Right atrium auricular region (tissue), 2 donors: ENCODE measurements at regions not wholly inside any gene's neighbourhood (a gene's known extent, or its start where the extent isn't known, plus 50 kb on each side); places are given as distances from the start of the nearest gene placed in this dataset.
"Not testable (repeated sequence)": the region's sequence is repeated elsewhere in the genome, so short reads cannot be mapped to it uniquely, and the experiment has no call there.

Experiments
- DNase-seq: peaks from one replicate; pipeline ENCODE4 v3.0.0-alpha.2; 2019; ENCODE audit warnings: low spot score
- H3K27ac ChIP-seq, 2 donors: fragments of 200-600 bp; sonication (generic); 1 replicate in 1 of 2; 2 replicates in 1 of 2; pipeline ENCODE4 v1.5.1; 2016 to 2019
- H3K27me3 ChIP-seq, 2 donors: fragments of 200-600 bp; sonication (generic); one replicate each; pipeline versions ENCODE4 v1.5.1 to v1.6.0; 2017 to 2019
- H3K36me3 ChIP-seq: fragments of 200-600 bp; sonication (generic); one replicate; pipeline ENCODE4 v1.5.1; 2016
- H3K4me1 ChIP-seq, 2 donors: fragments of 200-600 bp; sonication (generic); one replicate each; pipeline versions ENCODE4 v1.5.1 to v1.6.0; 2017 to 2019
- H3K4me3 ChIP-seq, 2 donors: fragments of 200-600 bp; sonication (generic); 1 replicate in 1 of 2; 2 replicates in 1 of 2; pipeline ENCODE4 v1.5.1; 2017 to 2019; ENCODE audit warnings: mild to moderate bottlenecking in 1 of 2, moderate library complexity in 1 of 2
- H3K9me3 ChIP-seq, 2 donors: fragments of 200-600 bp; sonication (generic); one replicate each; pipeline ENCODE4 v1.5.1; 2019
- TF ChIP-seq, protein P1 (sequence below), 2 donors: fragments of 200-600 bp; sonication (generic); IDR thresholded peaks; one replicate each; pipeline ENCODE4 v1.5.1; 2019; ENCODE audit warnings: antibody characterized with exemption in 2 of 2

DNA sequence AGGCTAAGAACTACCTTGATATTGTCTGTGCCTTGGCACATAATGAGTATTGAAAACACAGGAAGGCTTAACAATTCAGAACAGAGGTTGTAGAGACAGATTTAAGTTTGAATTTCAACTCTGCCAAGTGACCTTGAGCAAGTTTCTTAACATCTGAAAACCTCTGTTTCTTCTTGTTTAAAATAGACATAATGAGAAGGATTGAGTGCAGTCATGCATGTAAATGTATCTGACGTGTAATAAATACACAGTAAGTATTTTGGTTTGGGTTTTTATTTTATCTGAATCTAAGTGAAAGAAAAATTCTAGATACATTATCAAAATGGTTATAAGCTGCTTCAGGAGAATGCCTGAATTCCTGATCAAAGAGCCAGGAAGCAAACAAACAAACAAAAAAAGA is 111.9 kb downstream of the ANXA5 start:
- Histone ChIP-seq H3K4me1 (no peaks in the 10 kb centered on the region), H3K27me3 (no peaks in the 10 kb centered on the region), H3K27ac (no peak overlapping the region), H3K4me3 (no peak overlapping the region), H3K9me3 (no peaks in the 10 kb centered on the region), H3K36me3 (no peaks in the 10 kb centered on the region)
- TF ChIP-seq, protein P1, sequence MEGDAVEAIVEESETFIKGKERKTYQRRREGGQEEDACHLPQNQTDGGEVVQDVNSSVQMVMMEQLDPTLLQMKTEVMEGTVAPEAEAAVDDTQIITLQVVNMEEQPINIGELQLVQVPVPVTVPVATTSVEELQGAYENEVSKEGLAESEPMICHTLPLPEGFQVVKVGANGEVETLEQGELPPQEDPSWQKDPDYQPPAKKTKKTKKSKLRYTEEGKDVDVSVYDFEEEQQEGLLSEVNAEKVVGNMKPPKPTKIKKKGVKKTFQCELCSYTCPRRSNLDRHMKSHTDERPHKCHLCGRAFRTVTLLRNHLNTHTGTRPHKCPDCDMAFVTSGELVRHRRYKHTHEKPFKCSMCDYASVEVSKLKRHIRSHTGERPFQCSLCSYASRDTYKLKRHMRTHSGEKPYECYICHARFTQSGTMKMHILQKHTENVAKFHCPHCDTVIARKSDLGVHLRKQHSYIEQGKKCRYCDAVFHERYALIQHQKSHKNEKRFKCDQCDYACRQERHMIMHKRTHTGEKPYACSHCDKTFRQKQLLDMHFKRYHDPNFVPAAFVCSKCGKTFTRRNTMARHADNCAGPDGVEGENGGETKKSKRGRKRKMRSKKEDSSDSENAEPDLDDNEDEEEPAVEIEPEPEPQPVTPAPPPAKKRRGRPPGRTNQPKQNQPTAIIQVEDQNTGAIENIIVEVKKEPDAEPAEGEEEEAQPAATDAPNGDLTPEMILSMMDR (IDR thresholded peaks at IDR 0.05), result no peak
- no peak for DNase-seq

DNA sequence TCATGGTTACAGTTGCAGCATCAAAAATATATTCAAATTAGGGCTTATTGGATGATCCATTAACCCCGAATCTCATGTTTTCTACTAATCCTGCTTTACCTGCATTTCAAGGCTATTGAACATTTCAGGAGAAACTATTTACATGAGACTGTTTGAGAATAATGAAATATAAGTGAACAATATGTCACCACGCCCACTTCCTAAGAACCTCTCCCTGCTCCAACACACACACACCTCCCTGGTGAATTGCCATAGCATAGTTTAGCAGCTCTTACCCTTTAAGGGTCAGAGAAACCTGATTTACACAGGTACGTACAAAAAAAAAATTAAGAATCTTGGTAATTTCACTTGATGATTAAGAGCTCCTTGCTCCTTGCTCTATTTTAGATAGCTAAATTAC is 113.4 kb downstream of the ANXA5 start:
- TF ChIP-seq, protein P1 (IDR thresholded peaks at IDR 0.05), result no peak
- H3K9me3 ChIP-seq, result no peaks in the 10 kb centered on the region
- no peaks in the 10 kb centered on the region for H3K36me3 ChIP-seq
- DNase-seq, result no peak
- H3K27me3 ChIP-seq, result no peaks in the 10 kb centered on the region
- H3K4me1 ChIP-seq, result no peaks in the 10 kb centered on the region
- H3K27ac ChIP-seq, result no peak overlapping the region
- no peak overlapping the region for H3K4me3 ChIP-seq

DNA sequence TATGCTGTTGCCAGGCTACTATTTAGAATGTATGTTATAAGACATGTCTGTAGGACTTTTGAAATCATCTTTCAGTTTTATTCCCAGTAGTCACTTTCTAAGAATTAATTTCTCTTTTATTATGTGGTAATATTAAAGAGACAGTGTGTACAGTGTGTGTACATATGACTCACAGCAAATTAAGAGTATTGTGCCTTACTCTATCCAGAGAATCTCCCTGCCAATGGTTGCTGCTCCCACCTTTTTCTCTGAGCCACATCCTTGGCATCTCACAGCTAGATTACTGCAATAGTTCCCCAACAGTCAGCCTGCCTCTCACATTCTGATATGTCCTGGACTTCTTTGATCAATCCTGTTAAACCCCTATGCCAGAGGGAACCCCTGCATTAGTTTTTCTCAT is 114.5 kb downstream of the ANXA5 start:
- TF ChIP-seq, protein P1 (IDR thresholded peaks at IDR 0.05), result no peak
- no peak overlapping the region for H3K4me3 ChIP-seq
- DNase-seq, result no peak
- no peaks in the 10 kb centered on the region for H3K9me3 ChIP-seq
- no peaks in the 10 kb centered on the region for H3K36me3 ChIP-seq
- no peaks in the 10 kb centered on the region for H3K27me3 ChIP-seq
- H3K27ac ChIP-seq, result no peak overlapping the region
- H3K4me1 ChIP-seq, result no peaks in the 10 kb centered on the region

DNA sequence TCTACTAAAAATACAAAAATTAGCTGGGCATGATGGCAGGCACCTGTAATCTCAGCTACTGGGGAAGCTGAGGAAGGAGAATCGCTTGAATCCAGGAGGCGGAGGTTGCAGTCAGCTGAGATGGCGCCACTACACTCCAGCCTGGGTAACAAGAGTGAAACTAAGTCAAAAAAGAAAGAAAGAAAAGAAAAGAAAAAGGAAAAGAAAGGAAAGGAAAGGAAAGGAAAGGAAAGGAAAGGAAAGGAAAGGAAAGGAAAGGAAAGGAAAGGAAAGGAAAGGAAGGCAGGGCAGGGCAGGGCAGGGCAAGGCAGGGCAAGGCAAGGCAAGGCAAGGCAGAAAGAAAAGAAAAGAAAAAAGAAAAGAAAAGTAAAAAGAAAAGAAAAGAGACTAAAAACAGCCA is 121.4 kb downstream of the ANXA5 start:
- not testable (repeated sequence) for DNase-seq

DNA sequence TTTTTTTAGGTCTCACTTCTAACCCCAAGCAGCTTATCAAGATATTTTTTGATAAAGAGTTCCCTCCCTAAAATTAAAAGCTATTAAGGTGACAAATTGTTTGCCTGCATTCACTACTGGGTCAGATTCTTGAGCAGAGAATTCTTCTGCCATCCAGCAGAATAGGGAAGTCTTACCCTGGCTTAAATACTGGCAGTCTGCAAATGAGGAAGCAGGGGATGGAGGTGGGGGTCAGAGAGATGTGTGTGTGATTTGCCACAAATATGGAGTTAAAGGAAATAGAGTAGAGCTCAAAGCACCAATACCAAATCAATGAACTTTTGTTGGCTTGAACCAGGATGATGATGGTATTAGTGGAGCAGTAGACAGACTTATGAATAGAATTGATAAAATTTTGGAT is 122.2 kb downstream of the ANXA5 start:
- TF ChIP-seq, protein P1 (IDR thresholded peaks at IDR 0.05), result no peak
- Histone ChIP-seq H3K36me3 (no peaks in the 10 kb centered on the region), H3K4me3 (no peak overlapping the region), H3K4me1 (no peaks in the 10 kb centered on the region), H3K9me3 (peaks cover 0 to 3% of the 10 kb centered on the region in 2 donors), H3K27ac (no peak overlapping the region), H3K27me3 (no peaks in the 10 kb centered on the region)
- DNase-seq, result no peak

More for the DNA sequence above, 121.4 kb downstream of the ANXA5 start:
- H3K4me1 ChIP-seq, H3K36me3 ChIP-seq, H3K27ac ChIP-seq, H3K4me3 ChIP-seq, H3K9me3 ChIP-seq, H3K27me3 ChIP-seq: not testable (repeated sequence)

DNA sequence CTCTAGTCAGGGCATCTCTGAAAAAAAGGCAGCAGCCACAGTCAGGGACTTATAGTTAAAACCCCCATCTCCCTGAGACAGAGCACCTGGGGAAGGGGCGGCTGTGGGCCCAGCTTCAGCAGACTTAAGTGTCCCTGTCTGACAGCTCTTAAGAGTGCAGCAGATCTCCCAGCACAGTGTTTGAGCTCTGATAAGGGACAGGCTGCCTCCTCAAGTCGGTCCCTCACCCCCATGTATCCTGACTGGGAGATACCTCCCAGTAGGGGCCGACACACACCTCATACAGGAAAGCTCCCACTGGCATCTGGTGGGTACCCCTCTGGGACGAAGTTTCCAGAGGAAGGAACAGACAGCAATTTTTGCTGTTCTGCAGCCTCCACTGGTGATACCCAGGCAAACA is 129.0 kb downstream of the ANXA5 start:
- Histone ChIP-seq H3K9me3 (peaks cover 0 to 2% of the 10 kb centered on the region in 2 donors), H3K4me3 (no peak overlapping the region), H3K36me3 (no peaks in the 10 kb centered on the region), H3K27me3 (no peaks in the 10 kb centered on the region), H3K4me1 (no peaks in the 10 kb centered on the region), H3K27ac (no peak overlapping the region)
- DNase-seq, result no peak
- TF ChIP-seq, protein P1 (IDR thresholded peaks at IDR 0.05), result no peak
